ENCODE measurements at regions not wholly inside any gene's neighbourhood (a gene's known extent, or its start where the extent isn't known, plus 50 kb on each side); places are given as distances from the start of the nearest gene placed in this dataset.

GRCh38 chr15:31892513-31892912, 137.8 kb upstream of the CHRNA7 start:
- no peaks in the 10 kb centered on the region for H3K9me3 Mint-ChIP-seq
- no peaks in the 10 kb centered on the region for H3K4me1 Mint-ChIP-seq (ENCODE audit: unreplicated experiment)
- peaks cover 6% of the 10 kb centered on the region for H3K27me3 Mint-ChIP-seq
- no peak overlapping the region for H3K4me3 Mint-ChIP-seq
- H3K27ac Mint-ChIP-seq, result no peak overlapping the region
- no peak for TF ChIP-seq CTCF (conservative IDR thresholded peaks at IDR 0.05)
- no peak for DNase-seq (ENCODE audit: extremely low spot score, unreplicated experiment)
- no peaks in the 10 kb centered on the region for H3K36me3 Mint-ChIP-seq

DNA sequence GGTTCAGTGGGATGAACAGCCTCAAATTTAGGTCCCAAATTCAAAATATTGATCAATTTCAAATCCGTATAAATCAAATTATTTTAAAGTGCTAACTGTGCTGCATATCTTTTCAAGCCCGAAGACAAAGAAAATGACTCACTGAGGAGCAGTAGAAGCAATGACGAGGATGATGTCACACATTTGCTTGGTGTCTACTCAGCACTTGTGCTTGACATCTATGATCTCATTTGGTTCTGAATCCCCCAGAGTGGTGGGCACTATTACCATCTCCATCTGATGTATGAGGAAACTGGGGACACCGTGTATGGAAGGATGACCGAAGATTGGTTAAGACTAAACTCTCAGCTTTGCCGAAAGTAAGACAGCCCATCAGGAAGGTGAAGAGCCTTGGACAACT, 136.5 kb upstream of the CHRNA7 start:
- Mint-ChIP-seq H3K4me3 (no peak overlapping the region), H3K27ac (no peak overlapping the region), H3K9me3 (no peaks in the 10 kb centered on the region), H3K36me3 (no peaks in the 10 kb centered on the region), H3K4me1 (ENCODE audit: unreplicated experiment) (no peaks in the 10 kb centered on the region), H3K27me3 (no peaks in the 10 kb centered on the region)
- no peak for DNase-seq (ENCODE audit: extremely low spot score, unreplicated experiment)
- TF ChIP-seq CTCF (conservative IDR thresholded peaks at IDR 0.05), result no peak

DNA sequence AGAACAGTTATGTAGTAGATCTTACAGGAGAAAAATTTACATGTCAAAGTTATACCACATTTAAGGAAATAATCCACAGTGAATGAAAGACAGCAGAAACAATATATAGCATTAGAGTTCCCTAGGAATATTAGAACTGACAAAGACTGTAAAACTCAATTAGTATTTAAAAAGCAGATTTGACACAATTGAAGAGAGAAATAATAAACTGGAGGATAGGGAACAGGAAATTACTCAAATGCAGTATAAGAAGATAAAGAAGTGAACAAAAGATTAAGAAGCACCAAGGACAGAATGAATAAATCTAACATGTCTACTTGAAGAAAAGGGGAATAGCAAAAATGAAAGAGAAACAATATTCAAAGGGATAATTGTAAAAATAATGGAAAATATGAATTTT, 132.6 kb upstream of the CHRNA7 start:
- Mint-ChIP-seq H3K27ac (no peak overlapping the region), H3K4me1 (ENCODE audit: unreplicated experiment) (no peaks in the 10 kb centered on the region), H3K9me3 (no peaks in the 10 kb centered on the region), H3K27me3 (no peaks in the 10 kb centered on the region), H3K36me3 (no peaks in the 10 kb centered on the region), H3K4me3 (no peak overlapping the region)
- DNase-seq (ENCODE audit: extremely low spot score, unreplicated experiment), result no peak
- TF ChIP-seq CTCF (conservative IDR thresholded peaks at IDR 0.05), result no peak

GRCh38 chr15:31901501-31901900, 128.8 kb upstream of the CHRNA7 start:
- DNase-seq (ENCODE audit: extremely low spot score, unreplicated experiment), result no peak
- H3K36me3 Mint-ChIP-seq, result no peaks in the 10 kb centered on the region
- no peaks in the 10 kb centered on the region for H3K9me3 Mint-ChIP-seq
- no peaks in the 10 kb centered on the region for H3K4me1 Mint-ChIP-seq (ENCODE audit: unreplicated experiment)
- no peak overlapping the region for H3K27ac Mint-ChIP-seq
- H3K4me3 Mint-ChIP-seq, result no peak overlapping the region
- no peaks in the 10 kb centered on the region for H3K27me3 Mint-ChIP-seq
- no peak for TF ChIP-seq CTCF (conservative IDR thresholded peaks at IDR 0.05)

DNA sequence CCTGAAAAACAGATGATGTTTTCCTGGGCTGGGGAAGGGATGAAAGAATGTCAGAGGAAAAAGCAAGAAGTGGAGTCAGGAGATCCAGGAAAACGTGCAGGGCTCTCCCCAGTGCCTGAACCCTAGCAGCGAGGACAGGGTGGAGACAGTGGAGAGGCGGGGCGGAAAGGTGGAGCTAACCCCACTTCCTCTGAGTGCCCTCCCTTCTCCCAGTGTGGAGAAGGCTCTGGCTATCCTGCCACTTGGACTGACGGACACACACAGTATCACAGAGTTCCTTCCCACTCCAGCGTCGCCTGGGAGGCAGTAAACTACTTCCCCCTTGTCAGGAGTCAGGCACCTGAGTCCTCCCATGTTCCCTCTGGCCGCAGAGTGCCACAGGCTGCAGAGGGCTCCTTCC, 125.3 kb upstream of the CHRNA7 start:
- no peaks in the 10 kb centered on the region for H3K36me3 Mint-ChIP-seq
- no peak for DNase-seq (ENCODE audit: extremely low spot score, unreplicated experiment)
- no peaks in the 10 kb centered on the region for H3K9me3 Mint-ChIP-seq
- TF ChIP-seq CTCF (conservative IDR thresholded peaks at IDR 0.05), result no peak
- H3K4me3 Mint-ChIP-seq, result no peak overlapping the region
- no peaks in the 10 kb centered on the region for H3K4me1 Mint-ChIP-seq (ENCODE audit: unreplicated experiment)
- no peaks in the 10 kb centered on the region for H3K27me3 Mint-ChIP-seq
- no peak overlapping the region for H3K27ac Mint-ChIP-seq

GRCh38 chr15:31925541-31925940, 104.8 kb upstream of the CHRNA7 start:
- Mint-ChIP-seq H3K4me1 (ENCODE audit: unreplicated experiment) (no peaks in the 10 kb centered on the region), H3K4me3 (no peak overlapping the region), H3K27ac (no peak overlapping the region), H3K36me3 (no peaks in the 10 kb centered on the region), H3K9me3 (no peaks in the 10 kb centered on the region), H3K27me3 (peaks cover 12% of the 10 kb centered on the region)
- DNase-seq (ENCODE audit: extremely low spot score, unreplicated experiment), result no peak
- no peak for TF ChIP-seq CTCF (conservative IDR thresholded peaks at IDR 0.05)

Data from type B pancreatic cell (in vitro differentiated cells).